ENCODE measurements at regions not wholly inside any gene's neighbourhood (a gene's known extent, or its start where the extent isn't known, plus 50 kb on each side); places are given as distances from the start of the nearest gene placed in this dataset.
"Not testable (repeated sequence)": the region's sequence is repeated elsewhere in the genome, so short reads cannot be mapped to it uniquely, and the experiment has no call there.

GRCh38 chr6:130720076-130720715 lies 107.0 kb upstream of the SMLR1 start:
- no peaks in the 10 kb centered on the region for H3K27me3 ChIP-seq
- H3K27ac ChIP-seq: no peak overlapping the region
- TF ChIP-seq CTCF (IDR thresholded peaks at IDR 0.05; ENCODE audit: low read depth, low read length): no peak
- no peaks in the 10 kb centered on the region for H3K9me3 ChIP-seq (ENCODE audit: low read depth)
- H3K4me1 ChIP-seq (ENCODE audit: low read depth): no peaks in the 10 kb centered on the region
- H3K4me3 ChIP-seq: no peak overlapping the region
- no peak for DNase-seq (ENCODE audit: low read depth in 1 of 2, low spot score in 1 of 2)
- H3K36me3 ChIP-seq: no peaks in the 10 kb centered on the region

- H3K36me3 ChIP-seq: no peaks in the 10 kb centered on the region
- no peaks in the 10 kb centered on the region for H3K9me3 ChIP-seq (ENCODE audit: low read depth)
These were observed 103.1 kb upstream of the SMLR1 start for GRCh38 chr6:130724089-130724488.

GRCh38 chr6:130725551-130725950 lies 101.7 kb upstream of the SMLR1 start:
- no peak for TF ChIP-seq CTCF (IDR thresholded peaks at IDR 0.05; ENCODE audit: low read depth, low read length)
- no peak overlapping the region for H3K4me3 ChIP-seq
- no peak for DNase-seq (ENCODE audit: low read depth in 1 of 2, low spot score in 1 of 2)
- no peaks in the 10 kb centered on the region for H3K9me3 ChIP-seq (ENCODE audit: low read depth)
- H3K27me3 ChIP-seq: no peaks in the 10 kb centered on the region
- H3K4me1 ChIP-seq (ENCODE audit: low read depth): no peaks in the 10 kb centered on the region
- H3K27ac ChIP-seq: no peak overlapping the region
- H3K36me3 ChIP-seq: no peaks in the 10 kb centered on the region

More at GRCh38 chr6:130724089-130724488, 103.1 kb upstream of the SMLR1 start:
- DNase-seq (ENCODE audit: low read depth in 1 of 2, low spot score in 1 of 2): no peak
- TF ChIP-seq CTCF (IDR thresholded peaks at IDR 0.05; ENCODE audit: low read depth, low read length): no peak
- H3K4me1 ChIP-seq (ENCODE audit: low read depth): no peaks in the 10 kb centered on the region
- no peak overlapping the region for H3K27ac ChIP-seq
- no peak overlapping the region for H3K4me3 ChIP-seq
- no peaks in the 10 kb centered on the region for H3K27me3 ChIP-seq

- H3K36me3 ChIP-seq; H3K27ac ChIP-seq; H3K4me1 ChIP-seq (ENCODE audit: low read depth); H3K9me3 ChIP-seq (ENCODE audit: low read depth); H3K4me3 ChIP-seq; DNase-seq (ENCODE audit: low read depth in 1 of 2, low spot score in 1 of 2); H3K27me3 ChIP-seq: not testable (repeated sequence)
These were observed 99.1 kb upstream of the SMLR1 start for GRCh38 chr6:130728064-130728463.

GRCh38 chr6:130730600-130730999 lies 96.6 kb upstream of the SMLR1 start:
- Histone ChIP-seq H3K4me3 (no peak overlapping the region), H3K27me3 (no peaks in the 10 kb centered on the region), H3K4me1 (ENCODE audit: low read depth) (peaks cover 10% of the 10 kb centered on the region), H3K36me3 (no peaks in the 10 kb centered on the region), H3K27ac (no peak overlapping the region), H3K9me3 (ENCODE audit: low read depth) (no peaks in the 10 kb centered on the region)
- no peak for DNase-seq (ENCODE audit: low read depth in 1 of 2, low spot score in 1 of 2)
- no peak for TF ChIP-seq CTCF (IDR thresholded peaks at IDR 0.05; ENCODE audit: low read depth, low read length)

- no peak for DNase-seq (ENCODE audit: low read depth in 1 of 2, low spot score in 1 of 2)
These were observed 93.0 kb upstream of the SMLR1 start for GRCh38 chr6:130734161-130734560.

More at GRCh38 chr6:130734161-130734560, 93.0 kb upstream of the SMLR1 start:
- H3K27ac ChIP-seq: no peak overlapping the region
- no peaks in the 10 kb centered on the region for H3K9me3 ChIP-seq (ENCODE audit: low read depth)
- no peak overlapping the region for H3K4me3 ChIP-seq
- TF ChIP-seq CTCF (IDR thresholded peaks at IDR 0.05; ENCODE audit: low read depth, low read length): no peak
- H3K27me3 ChIP-seq: no peaks in the 10 kb centered on the region
- no peaks in the 10 kb centered on the region for H3K36me3 ChIP-seq
- peaks cover 10% of the 10 kb centered on the region for H3K4me1 ChIP-seq (ENCODE audit: low read depth)
